Esophagus squamous epithelium (tissue), 5 donors: ENCODE measurements at regions not wholly inside any gene's neighbourhood (a gene's known extent, or its start where the extent isn't known, plus 50 kb on each side); places are given as distances from the start of the nearest gene placed in this dataset.

Experiments
- DNase-seq: peaks from one replicate; lab custom pipeline; 2025; lab: John Stamatoyannopoulos, UW
- H3K27ac ChIP-seq, 4 donors: fragments of 200-600 bp; sonication (generic); one replicate each; pipeline ENCODE4 v1.5.1; 2016 to 2019; ENCODE audit warnings: mild to moderate bottlenecking in 1 of 4
- H3K27me3 ChIP-seq, 4 donors: fragments of 200-600 bp; sonication (generic); 1 replicate in 3 of 4; 2 replicates in 1 of 4; pipeline versions ENCODE4 v1.5.1 to v1.6.0; 2017 to 2021; ENCODE audit warnings: antibody characterized with exemption in 1 of 4
- H3K36me3 ChIP-seq, 3 donors: fragments of 200-600 bp; sonication (generic); one replicate each; pipeline ENCODE4 v1.5.1; 2016 to 2019
- H3K4me1 ChIP-seq, 3 donors: fragments of 200-600 bp; sonication (generic); one replicate each; pipeline ENCODE4 v1.5.1; 2017 to 2019
- H3K4me3 ChIP-seq, 4 donors: fragments of 200-600 bp; sonication (generic); 1 replicate in 3 of 4; 2 replicates in 1 of 4; pipeline ENCODE4 v1.5.1; 2016 to 2019; ENCODE audit warnings: mild to moderate bottlenecking in 2 of 4, moderate library complexity in 1 of 4
- H3K9me3 ChIP-seq, 3 donors: fragments of 200-600 bp; sonication (generic); one replicate each; pipeline ENCODE4 v1.5.1; 2016 to 2019
- CTCF ChIP-seq, 6 experiments: fragments of 450-650 bp in 4 of 6; fragments of 200-600 bp in 2 of 6; sonication (generic) in 2 of 6; IDR thresholded peaks; one replicate each; pipeline ENCODE4 v1.5.1; 2016 to 2019; ENCODE audit warnings: antibody characterized with exemption in 6 of 6, mild to moderate bottlenecking in 4 of 6, moderate library complexity in 4 of 6
- POLR2A ChIP-seq, 4 donors: fragments of 450-650 bp; IDR thresholded peaks; one replicate each; pipeline ENCODE4 v1.6.1; 2017; ENCODE audit warnings: antibody characterized with exemption in 4 of 4, mild to moderate bottlenecking in 4 of 4, moderate library complexity in 3 of 4
- WGBS, 2 donors: methylation state at CpG; one replicate each; pipeline ENCODE4 v1.1.5; 2018; 5-methylcytosine and 5-hydroxymethylcytosine counted together
- intact Hi-C: fragments of 100-400 bp; cut with DNase I; formaldehyde crosslinking; loops from one replicate; pipeline ENCODE4 v1.15.0; 2022
- donor health status: DM: yes; HTN: yes; CAD: no.

- WGBS, 2 donors = 70 to 79% methylated on average over 2 of the region's 2 CpGs
- H3K27ac ChIP-seq = no peak overlapping the region
- intact Hi-C loops = no loop called here
- H3K4me3 ChIP-seq = no peak overlapping the region
- no peaks in the 10 kb centered on the region for H3K9me3 ChIP-seq
- peaks cover 9 to 43% (median 15%) of the 10 kb centered on the region in 3 donors for H3K4me1 ChIP-seq
- DNase-seq = no peak
- H3K36me3 ChIP-seq = no peaks in the 10 kb centered on the region
- no peak for TF ChIP-seq POLR2A (IDR thresholded peaks at IDR 0.05)
- no peak for TF ChIP-seq CTCF (IDR thresholded peaks at IDR 0.05)
- H3K27me3 ChIP-seq = no peaks in the 10 kb centered on the region
Measured at GRCh38 chr15:73001840-73002239, 50.4 kb upstream of the NEO1 start.

GRCh38 chr15:73000293-73000692 is 52.0 kb upstream of the NEO1 start:
- peaks cover 9 to 59% (median 22%) of the 10 kb centered on the region in 3 donors for H3K4me1 ChIP-seq
- no peaks in the 10 kb centered on the region for H3K36me3 ChIP-seq
- DNase-seq = no peak
- no peaks in the 10 kb centered on the region for H3K27me3 ChIP-seq
- TF ChIP-seq CTCF (IDR thresholded peaks at IDR 0.05) (no peak), POLR2A (IDR thresholded peaks at IDR 0.05) (no peak)
- no peaks in the 10 kb centered on the region for H3K9me3 ChIP-seq
- 32% methylated on average over 4 of the region's 4 CpGs for WGBS, 2 donors
- H3K27ac ChIP-seq = peak overlapping the region in 2 of 4 donors; percentile 79 to 86
- H3K4me3 ChIP-seq = no peak overlapping the region
- intact Hi-C loops = no loop called here

GRCh38 chr15:72999586-72999985 is 52.7 kb upstream of the NEO1 start:
- Histone ChIP-seq H3K27ac (peak overlapping the region in 3 of 4 donors; percentile 60 to 86 (median 79)), H3K27me3 (no peaks in the 10 kb centered on the region), H3K4me3 (no peak overlapping the region), H3K9me3 (no peaks in the 10 kb centered on the region), H3K36me3 (no peaks in the 10 kb centered on the region), H3K4me1 (peaks cover 16 to 66% (median 22%) of the 10 kb centered on the region in 3 donors)
- intact Hi-C loops = no loop called here
- WGBS, 2 donors = 80 to 85% methylated on average over 3 of the region's 3 CpGs
- DNase-seq = no peak
- TF ChIP-seq POLR2A (IDR thresholded peaks at IDR 0.05) = no peak
- TF ChIP-seq CTCF (IDR thresholded peaks at IDR 0.05) = no peak

GRCh38 chr15:72998681-72999466 is 53.4 kb upstream of the NEO1 start:
- WGBS, 2 donors = 50 to 58% methylated on average over 18 of the region's 18 CpGs
- DNase-seq = no peak
- TF ChIP-seq CTCF (IDR thresholded peaks at IDR 0.05) (no peak), POLR2A (IDR thresholded peaks at IDR 0.05) (no peak)
- H3K36me3 ChIP-seq = no peaks in the 10 kb centered on the region
- peak overlapping the region; percentile 29 to 86 (median 70) for H3K27ac ChIP-seq
- no peaks in the 10 kb centered on the region for H3K9me3 ChIP-seq
- intact Hi-C loops = no loop called here
- H3K4me1 ChIP-seq = peaks cover 19 to 73% (median 22%) of the 10 kb centered on the region in 3 donors
- no peaks in the 10 kb centered on the region for H3K27me3 ChIP-seq
- no peak overlapping the region for H3K4me3 ChIP-seq

GRCh38 chr15:72998226-72998625 is 54.0 kb upstream of the NEO1 start:
- H3K9me3 ChIP-seq = no peaks in the 10 kb centered on the region
- DNase-seq = no peak
- peaks cover 19 to 77% (median 22%) of the 10 kb centered on the region in 3 donors for H3K4me1 ChIP-seq
- H3K36me3 ChIP-seq = no peaks in the 10 kb centered on the region
- intact Hi-C loops = no loop called here
- peak overlapping the region; percentile 29 to 86 (median 70) for H3K27ac ChIP-seq
- no peaks in the 10 kb centered on the region for H3K27me3 ChIP-seq
- no peak overlapping the region for H3K4me3 ChIP-seq
- 44 to 49% methylated on average over 4 to 7 of the region's 7 CpGs for WGBS, 2 donors
- TF ChIP-seq CTCF (IDR thresholded peaks at IDR 0.05) = no peak
- TF ChIP-seq POLR2A (IDR thresholded peaks at IDR 0.05) = no peak
